GM19397 (cell line): ENCODE measurements at regions not wholly inside any gene's neighbourhood (a gene's known extent, or its start where the extent isn't known, plus 50 kb on each side); places are given as distances from the start of the nearest gene placed in this dataset.

ENCODE experiments used
- ATAC-seq: cut with Tn5 transposase; IDR thresholded peaks from one replicate; pipeline ENCODE4 v1.9.1; 2021; ENCODE audit warnings: mild to moderate bottlenecking, moderate library complexity; ENCODE audit not compliant: unreplicated experiment

GRCh38 chr6:54009052-54009654 is 102.1 kb upstream of the MLIP start:
- no peak for ATAC-seq

- no peak for ATAC-seq
Observed at GRCh38 chr6:54010340-54011276, 100.6 kb upstream of the MLIP start.

- no peak for ATAC-seq
Observed at GRCh38 chr6:54011277-54011648, 100.0 kb upstream of the MLIP start.

GRCh38 chr6:54013966-54014365 is 97.3 kb upstream of the MLIP start:
- no peak for ATAC-seq

GRCh38 chr6:54014440-54014839 is 96.8 kb upstream of the MLIP start:
- ATAC-seq = no peak

- no peak for ATAC-seq
Observed at GRCh38 chr6:54017877-54018276, 93.4 kb upstream of the MLIP start.

- ATAC-seq = no peak
Observed at GRCh38 chr6:54018722-54019121, 92.5 kb upstream of the MLIP start.

GRCh38 chr6:54019860-54020259 is 91.4 kb upstream of the MLIP start:
- ATAC-seq = no peak

- ATAC-seq = no peak
Observed at GRCh38 chr6:54020334-54020733, 90.9 kb upstream of the MLIP start.

- ATAC-seq = no peak
Observed at GRCh38 chr6:54026652-54027400, 84.4 kb upstream of the MLIP start.

GRCh38 chr6:54028170-54028569 is 83.1 kb upstream of the MLIP start:
- no peak for ATAC-seq

- ATAC-seq = no peak
Observed at GRCh38 chr6:54029187-54029586, 82.1 kb upstream of the MLIP start.

GRCh38 chr6:54031169-54031568 is 80.1 kb upstream of the MLIP start:
- ATAC-seq = no peak

- no peak for ATAC-seq
Observed at GRCh38 chr6:54037277-54037779, 73.9 kb upstream of the MLIP start.

GRCh38 chr6:54040545-54040944 is 70.7 kb upstream of the MLIP start:
- ATAC-seq = no peak

- ATAC-seq = no peak
Observed at GRCh38 chr6:54041239-54041638, 70.0 kb upstream of the MLIP start.

GRCh38 chr6:54043360-54043759 is 67.9 kb upstream of the MLIP start:
- ATAC-seq = no peak

GRCh38 chr6:54044059-54044458 is 67.2 kb upstream of the MLIP start:
- no peak for ATAC-seq

- ATAC-seq = no peak
Observed at GRCh38 chr6:54048782-54049181, 62.5 kb upstream of the MLIP start.

GRCh38 chr6:54050750-54051149 is 60.5 kb upstream of the MLIP start:
- no peak for ATAC-seq

GRCh38 chr6:54053881-54054391 is 57.3 kb upstream of the MLIP start:
- ATAC-seq = no peak
